ENCODE measurements at regions not wholly inside any gene's neighbourhood (a gene's known extent, or its start where the extent isn't known, plus 50 kb on each side); places are given as distances from the start of the nearest gene placed in this dataset.
"Not testable (repeated sequence)": the region's sequence is repeated elsewhere in the genome, so short reads cannot be mapped to it uniquely, and the experiment has no call there.

DNA sequence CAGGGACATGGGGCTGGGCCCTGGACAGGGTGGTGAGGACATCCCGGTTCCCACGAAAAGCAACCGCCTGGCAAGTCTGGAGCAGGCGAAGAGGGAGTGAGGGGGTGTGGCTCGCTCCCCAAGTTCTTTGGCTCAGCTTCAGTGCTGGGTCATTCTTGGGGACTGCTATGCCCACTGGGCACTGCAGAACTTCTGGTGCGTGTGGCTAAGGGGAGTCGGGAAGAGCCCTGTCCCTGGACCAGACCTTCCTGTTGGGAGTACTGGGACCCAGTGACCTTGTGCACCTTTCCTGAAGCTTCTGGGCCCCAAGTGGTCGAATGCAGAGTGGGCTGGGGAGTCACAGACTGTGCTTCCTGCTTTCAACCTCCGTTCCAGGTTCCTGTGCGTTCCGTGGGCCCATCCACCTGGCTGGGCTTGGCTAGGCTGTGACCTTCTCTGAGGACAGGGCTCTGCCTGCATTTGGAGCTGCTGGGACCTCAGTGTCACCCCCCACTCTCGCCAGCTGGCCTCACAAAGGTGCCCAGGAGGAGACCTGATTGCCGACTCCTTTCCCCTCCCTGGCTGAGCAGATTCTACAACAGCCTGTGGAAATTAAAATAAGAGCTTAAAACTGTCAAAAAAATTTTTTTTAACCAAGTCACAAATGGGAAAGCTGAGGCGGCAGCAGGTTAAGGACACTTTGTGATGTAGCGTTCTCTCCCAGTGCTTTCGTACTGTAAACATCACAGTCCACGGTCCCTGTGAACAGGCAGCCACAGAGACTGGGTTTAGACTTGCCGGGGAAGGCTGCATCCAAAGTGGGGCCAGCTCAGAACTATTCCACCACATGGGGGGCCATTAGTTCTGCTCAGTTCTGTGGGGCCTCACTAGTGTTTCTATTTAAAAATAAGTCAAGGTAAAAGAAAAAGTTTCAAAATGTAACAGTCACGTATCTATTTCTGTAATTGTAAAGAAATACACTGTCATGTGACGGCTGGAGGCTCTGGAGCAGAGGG, 63.8 kb upstream of the WNT7B start:
- DNase-seq: no peak

DNA sequence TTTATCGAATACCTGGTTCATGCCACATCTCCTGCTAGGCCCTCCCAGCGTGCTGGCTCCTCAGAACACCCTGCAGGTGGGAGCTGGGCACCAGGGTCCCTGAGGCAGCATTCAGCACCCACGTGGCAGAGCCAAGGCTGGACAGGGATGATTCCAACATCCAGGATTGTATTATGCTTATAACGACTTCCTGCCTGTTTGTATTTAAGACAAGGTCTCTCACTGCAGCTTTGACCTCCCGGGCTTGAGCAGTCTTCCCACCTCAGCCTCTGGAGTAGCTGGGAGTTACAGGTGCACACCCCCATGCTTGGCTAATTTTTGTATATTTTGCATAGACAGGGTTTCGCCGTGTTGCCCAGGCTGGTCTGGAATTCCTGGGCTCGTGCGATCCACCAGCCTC, 64.7 kb upstream of the WNT7B start:
- DNase-seq: no peak

DNA sequence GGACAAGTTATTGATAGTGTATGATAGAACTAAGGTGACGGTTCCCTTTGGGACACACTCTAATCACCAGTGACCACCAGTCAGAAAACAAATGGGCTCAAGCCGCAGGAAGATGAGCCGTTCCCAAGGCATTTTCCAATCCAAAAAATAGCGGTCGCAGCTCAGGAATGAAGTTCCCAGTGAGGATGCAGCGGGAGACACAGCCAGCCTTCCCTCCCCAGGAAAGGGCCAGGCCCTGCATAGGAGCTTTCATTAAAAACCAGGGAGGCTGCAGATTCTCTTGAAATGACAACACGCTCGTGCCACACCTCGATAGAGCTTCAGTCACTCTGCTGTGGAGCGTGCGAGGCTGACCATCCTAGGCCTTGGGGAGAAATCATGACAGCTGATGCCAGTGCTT, 65.8 kb upstream of the WNT7B start:
- DNase-seq: no peak

DNA sequence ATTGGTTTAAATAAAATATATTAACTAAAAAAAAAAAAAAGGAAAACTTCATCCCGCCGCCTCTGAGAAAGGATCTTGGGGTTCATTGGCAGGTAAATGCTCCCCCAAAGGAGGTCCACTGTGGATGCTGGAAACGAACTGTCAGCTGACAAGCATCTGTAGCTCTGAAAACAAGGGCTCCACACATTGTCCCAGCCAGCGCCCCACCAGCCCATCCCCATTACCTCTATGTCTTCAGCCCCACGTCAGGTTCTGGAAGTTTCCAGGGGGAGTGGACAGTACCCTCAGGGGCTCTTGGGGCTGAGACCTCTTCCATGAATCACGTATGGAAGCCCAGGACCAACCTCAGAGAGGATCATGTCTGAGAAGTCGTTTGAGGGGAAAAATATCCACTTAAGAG, 66.4 kb upstream of the WNT7B start:
- no peak for DNase-seq

DNA sequence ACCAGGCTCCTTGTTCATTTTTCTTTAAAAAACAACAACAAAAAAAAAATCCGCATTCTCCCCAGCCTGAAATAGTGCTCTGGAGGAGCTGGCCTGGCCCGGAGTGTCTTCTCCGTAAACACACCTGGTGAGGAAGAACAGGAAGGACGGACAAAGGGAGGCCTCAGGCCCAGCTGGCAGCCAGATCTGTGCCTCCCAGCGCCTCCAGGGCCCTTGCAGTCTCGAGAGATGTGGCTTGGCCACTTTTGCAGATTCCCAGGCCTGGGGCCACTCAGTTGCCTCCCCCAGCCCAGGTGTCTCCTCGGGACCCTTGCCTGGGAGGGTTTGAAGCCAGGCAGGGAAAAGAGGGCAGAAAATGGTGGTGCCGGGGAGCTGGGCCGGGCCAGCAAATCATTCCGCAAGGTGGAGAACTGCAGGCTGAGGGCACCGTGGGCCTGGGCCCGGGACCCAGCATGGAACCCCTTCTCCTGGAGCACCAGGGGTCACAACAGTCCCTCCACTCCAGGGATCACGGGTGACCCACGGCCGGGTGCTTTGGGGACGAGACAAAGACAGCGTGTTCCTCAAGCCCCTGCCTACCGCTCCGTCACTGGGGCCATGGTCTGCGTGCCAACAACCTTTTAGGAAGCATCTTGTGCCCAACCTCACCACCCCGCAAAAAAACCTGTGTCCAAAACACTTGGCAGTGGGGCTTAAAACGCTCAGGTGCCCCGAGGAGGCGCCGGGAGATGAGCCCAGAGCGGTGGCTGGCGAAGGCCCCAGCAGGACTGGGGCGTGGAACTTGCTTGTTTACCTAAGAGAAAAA, 67.1 kb upstream of the WNT7B start:
- DNase-seq: no peak

DNA sequence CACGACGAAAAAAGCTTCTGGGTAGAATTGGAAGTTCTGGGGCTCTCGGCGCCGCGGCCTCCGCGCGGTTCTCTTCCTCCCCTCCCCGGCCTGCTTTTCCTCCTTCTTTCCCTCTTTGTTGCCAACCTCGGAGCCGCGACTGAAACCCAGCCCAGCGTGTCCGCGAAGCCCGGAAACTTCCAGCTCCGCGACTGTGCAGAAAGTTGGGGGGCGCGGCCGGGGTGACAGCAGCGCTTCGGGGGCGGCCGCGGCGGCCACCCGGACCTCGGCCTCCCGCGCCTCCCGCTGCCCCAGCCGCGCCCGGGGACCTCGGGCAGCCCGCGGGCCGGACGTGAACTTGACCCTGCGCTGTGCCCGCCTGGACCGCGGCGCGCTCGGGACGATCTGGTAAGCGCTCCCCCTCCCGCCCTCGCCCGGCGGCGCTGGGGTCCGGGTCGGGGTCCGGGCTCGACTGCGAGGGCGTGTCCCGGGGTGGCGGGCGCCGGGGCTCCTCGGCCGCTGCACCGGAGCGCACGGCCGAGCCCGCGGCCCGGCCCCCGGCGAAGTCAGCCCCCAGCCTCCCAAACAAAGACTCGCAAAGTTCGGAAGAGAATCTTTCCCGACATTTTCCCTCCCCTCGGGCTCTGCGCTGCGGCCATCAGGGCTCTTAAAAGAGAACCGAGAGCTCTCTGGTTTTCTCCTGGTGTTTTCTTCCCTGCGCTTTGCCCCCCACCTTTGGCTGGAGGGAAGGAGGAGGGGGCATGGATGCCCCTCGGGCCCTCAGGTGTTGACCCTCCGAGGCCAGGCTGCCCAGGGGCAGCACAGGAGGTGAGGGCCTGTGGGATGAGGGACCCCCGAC, 67.9 kb upstream of the WNT7B start:
- peak; percentile 42 for DNase-seq

DNA sequence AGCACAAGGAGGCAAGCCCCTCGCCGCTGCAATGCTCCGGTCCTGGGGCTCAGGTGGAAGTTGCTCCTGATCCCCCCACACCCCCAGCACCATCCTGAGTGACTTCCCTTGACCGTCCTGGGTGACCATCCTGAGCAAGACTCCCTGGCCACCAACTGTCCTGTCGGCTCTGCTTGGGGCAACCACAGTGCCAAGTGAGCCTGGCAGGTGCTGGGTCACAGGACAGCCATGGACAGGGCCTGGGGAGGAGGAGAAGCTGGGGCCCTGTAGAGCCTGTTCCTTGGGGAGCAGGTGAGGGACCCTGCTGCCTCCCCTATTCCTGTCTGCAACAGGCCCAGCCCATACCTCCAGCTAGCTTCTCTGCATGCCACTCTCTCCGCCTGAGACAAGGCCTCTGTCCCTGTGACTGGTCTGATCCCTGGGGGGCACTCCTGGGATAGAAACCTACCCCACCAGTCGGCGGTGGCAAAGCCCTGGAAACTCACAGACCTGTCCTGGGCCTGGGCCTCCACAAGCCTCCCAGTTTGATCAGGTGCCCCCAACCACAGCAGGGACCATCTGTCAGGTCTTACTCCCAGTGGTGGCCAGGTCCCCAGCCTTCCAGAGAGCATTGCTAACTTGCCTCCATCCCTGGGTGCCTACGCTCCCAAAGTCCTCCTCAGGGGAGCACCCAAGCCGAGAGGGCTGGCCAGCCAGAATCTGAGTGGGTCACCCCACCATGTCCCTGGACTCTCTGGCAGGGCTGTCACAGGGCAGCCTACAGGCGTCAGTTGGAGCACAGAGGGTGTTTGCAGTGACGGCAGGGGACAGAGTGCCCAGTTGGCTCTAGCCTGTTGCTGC, 68.7 kb upstream of the WNT7B start:
- no peak for DNase-seq

DNA sequence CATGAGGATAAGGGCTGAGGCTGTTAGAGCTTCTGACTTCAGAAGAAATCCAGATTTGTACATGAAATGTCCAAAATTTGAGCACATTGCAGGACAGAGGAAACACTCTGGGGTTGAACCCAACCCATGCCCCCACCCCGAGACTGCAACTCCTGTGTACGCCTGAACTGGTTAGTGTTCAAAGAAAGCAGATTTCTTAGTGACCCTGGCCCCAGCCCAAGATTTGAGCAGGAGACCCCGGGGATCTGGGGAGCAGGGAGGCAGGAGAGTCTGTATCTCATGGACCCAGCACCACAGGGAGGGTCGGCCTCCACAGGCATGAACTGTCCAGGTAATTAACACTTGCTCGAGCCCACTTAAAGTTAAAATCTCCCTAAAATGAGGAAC, 69.3 kb upstream of the WNT7B start:
- DNase-seq: no peak

DNA sequence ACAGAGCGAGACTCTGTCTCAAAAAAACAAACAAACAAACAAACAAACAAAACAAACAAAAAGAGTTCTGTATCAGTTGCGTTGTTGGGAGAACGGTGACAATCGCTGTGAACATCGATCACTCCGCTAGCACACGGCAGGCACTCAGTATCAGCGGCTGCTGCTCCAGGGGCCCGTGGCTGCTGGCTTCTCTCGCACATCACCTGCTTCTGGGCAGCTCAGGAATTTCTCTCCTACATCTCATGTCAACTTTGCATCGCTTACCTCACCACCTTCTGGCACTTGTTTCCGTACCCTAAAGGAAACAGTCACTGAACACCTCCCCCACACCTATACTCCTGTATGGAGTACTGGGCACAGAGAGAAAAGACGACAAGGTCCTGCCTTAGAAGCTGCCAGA, 70.3 kb upstream of the WNT7B start:
- DNase-seq: no peak

DNA sequence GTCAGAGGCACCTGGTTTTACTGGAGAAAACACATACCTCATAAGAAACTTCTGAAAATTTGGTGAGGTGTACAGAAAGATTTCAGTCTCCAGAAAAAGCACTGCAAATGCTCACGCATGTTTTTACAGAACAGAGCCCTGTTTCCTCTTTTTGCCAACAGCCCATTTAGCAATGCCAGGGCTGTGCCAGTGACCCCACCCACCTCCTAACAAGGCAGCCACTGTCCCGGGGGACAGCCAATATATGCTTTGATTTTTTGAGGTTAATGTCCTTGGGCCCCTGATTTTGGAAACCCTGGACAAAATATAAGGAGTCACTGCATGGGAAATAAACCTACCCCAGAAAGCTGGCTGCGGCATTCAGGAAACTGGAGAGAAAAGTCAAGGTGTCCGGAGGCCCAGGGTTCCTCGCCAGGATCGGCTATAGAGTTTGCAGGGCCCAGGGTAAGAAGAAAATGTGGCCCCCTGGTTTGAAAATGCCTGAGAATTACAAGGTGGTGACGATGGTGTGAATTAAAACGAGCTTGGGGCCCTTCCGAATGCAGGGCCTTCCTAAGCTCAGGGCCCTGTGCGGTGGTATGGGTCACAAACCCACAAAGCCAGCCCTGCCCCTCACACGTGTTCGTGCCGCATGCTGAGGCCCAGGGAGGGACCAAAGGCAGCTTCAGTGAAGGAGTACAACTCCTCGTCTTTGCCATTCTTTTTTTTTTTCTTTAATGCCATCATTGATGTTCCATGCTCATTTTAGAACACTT, 71.1 kb upstream of the WNT7B start:
- peak; percentile 73 for DNase-seq

DNA sequence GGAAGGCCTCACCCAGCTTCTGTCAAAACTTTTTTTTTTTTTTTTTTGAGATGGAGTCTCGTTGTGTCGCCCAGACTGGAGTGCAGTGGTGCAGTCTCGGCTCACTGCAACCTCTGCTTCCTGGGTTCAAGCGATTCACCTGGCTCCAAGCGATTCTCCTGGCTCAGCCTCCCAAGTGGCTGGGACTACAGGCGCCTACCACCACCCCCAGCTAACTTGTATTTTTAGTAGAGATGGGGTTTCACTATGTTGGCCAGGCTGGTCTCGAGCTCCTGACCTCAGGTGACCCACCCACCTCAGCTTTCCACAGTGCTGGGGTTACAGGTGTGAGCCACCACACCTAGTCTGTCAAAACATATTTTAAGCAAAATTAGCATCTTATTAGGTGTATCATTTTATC, 71.7 kb upstream of the WNT7B start:
- DNase-seq: not testable (repeated sequence)

DNA sequence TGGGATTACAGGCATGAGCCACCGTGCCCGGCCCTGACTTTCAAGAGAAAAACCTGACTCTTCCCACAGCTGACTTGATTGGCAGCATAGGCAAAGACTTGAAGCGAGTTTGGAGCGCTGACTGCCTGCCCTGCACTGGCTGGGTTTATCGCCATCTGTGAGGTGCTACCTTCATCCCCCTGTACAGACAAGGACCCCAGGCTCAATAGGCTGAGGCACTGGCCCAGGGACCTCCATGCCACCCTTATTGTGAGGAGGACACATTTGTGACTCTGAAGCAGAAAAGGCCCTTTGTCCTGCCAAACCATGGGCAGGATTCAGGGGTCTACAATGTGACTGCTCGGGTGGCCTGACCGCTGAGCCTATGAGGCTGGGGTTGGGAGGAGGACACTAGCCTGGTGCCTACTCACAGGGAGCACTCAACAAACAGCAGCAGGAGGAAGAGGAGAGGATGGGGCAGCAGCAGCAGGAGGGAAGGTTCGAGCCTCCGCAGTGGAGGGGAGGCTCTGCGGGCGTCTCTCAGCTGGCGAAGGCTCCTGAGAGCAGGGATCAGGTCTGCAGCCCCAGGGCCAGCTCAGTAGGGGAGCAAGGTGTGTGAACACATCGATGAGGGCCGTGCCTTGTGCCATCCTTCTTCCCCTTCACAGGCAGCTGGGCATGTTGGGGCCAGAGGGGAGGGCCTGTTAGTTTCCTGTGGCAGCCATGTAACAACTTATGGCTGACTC, 72.9 kb upstream of the WNT7B start:
- no peak for DNase-seq

DNA sequence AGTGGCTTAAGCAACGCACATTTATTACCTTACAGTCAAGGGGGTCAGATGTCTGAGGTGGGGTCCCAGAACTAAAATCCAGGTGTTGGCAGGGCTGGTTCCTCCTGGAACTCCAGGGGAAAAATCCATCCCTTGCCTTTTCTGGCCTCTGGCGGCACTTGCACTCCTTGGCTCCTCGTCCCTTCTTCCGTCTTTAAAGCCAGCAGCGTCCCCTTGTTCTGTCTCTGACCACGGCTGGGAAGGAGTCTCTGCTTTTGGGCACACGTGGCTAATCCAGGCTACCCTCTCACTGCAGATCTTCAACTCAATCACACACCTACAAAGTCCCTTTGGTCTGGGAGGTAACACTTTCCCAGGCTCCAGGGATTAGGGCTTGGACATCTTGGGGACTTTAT, 73.5 kb upstream of the WNT7B start:
- DNase-seq: no peak

DNA sequence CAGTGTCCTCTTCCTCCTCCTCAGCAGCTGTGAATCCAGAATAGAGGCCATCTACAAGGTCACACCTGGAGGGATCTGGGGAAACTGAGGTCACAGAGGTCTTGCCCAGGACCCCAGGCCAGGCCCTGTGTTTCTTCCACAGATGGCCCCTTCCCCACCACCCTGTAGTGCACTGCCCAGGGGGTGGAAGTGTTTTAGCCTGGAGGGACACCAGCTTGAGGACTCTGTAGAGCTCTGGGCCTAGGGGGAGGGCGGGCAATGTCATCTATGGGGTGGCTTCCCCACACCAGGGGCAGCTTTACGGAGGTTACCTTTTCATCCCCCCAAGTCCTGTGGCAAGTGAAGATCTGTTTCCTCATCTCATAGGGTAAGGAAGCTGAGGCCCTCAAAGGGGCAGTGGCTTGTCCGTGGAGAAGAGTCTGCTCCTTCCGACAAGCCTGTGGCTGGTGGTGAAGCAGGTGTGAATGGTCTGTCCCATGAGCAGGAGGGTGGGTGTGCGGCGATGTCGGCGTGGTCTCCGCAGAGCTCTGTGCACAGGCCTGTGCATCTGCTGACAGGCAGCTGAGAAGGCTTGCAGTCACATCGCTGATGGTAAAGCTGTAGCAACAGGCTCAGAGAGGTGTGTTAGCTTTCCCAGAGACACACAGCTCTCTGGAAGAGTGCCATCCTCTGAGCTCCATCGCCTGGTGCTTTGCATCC, 74.1 kb upstream of the WNT7B start:
- DNase-seq: no peak

DNA sequence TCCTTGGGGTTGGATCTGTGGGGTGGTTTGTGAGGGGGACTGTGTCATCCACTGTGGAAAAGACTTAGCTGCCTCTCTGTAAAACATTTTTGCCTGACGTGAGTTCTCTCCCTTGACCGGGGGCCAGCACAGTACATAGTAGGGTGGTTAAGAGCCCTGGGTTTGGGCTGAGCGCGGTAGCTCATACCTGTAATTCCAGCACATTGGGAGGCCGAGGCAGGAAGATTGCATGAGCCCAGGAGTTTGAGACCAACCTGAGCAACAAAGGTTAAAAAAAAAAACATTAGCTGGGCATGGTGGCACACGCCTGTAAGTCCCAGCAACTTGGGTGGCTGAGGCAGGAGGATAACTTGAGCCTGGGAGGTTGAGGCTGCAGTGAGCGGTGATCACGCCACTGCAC, 74.7 kb upstream of the WNT7B start:
- DNase-seq: no peak

DNA sequence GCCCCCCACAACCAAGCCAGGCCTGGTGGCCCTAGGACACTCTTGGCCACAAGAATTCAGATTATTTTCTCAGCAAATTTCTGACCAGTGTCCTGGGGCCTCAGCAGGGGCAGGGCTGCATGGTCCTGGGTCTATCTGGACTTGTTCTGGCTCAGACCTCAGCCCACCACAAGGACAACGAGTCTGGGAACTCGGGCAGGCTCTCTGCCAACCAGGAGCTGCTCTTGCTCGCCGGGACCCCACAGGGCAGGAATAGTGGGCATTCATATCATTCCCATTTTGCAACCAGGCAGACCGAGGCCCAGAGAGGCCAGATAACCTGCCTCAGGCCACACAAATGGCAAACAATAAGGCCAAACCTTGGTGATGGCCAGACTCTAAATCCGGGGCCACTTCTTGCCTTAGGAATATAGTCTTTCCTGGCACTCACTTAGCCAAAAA, 75.4 kb upstream of the WNT7B start:
- DNase-seq: no peak

DNA sequence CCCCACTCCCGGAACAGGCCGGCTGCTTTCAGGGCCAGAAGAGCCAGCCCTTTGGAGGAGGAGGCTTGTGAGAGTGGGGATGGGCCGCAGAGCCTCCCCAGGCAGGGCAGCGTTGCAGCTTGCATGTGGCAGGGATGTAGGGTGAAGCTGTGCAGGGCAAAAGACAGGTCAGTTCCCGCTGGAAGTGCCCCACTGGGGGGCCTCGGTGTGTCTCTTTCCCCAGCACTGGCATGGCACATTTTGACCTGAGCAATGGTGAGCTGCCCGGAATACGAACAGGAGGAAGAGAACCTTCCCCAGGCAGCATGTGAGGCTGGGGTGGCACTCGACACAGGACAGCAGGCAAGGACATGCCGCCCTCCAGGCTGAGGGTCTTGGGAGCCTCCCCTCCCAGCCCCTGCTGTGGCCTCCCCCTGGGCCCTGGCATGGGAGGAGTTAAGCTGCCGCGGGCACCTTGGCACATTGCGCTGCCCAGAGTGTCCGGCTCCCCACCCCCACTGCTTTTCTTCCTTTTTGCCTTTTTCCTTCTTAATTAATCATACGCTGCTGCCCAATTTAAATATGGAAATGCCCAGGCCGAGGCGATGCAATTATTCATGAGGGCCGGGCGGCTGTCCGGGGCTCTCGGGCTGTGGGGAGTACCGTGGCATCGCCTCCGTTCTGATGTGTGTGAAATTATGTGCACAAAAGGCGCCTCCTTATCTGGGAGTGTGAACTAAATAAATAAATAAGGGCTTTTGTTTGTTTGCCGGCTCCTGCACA, 76.0 kb upstream of the WNT7B start:
- peak; percentile 36 for DNase-seq

DNA sequence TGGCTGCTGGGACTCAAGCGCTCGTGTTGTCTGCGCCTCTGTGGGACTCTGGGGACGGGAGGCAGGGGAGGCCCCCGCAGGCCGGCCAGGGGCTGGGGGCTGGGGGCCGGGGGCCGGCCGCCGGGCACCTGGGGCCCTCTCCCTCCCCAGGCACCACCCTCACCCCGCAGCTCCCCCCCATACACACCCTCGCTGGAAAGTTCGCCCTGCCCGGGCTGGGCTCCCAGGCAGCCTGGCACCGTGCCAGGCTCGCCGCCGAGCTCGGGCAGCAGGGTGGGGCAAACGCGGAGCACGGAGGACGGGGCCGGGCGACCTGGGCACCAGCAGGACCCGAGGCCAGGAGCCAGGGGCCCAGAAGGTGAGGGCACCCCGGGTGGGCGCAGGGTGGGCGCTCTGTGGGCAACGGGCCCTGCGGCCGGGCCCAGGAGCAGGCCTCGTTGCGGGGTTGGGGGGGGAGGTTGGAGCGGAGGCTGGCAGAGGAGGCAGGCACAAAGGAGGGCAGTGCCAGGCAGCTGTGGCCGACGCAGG, 76.7 kb upstream of the WNT7B start:
- peak; percentile 83 for DNase-seq

All from suppressor macrophage treated with lipopolysaccharide for 4 hours (primary cell).